ENCODE measurements at regions not wholly inside any gene's neighbourhood (a gene's known extent, or its start where the extent isn't known, plus 50 kb on each side); places are given as distances from the start of the nearest gene placed in this dataset.

- no peak for DNase-seq (ENCODE audit: low read depth in 1 of 2, low spot score in 1 of 2)
Observed at GRCh38 chr5:71993600-71993999, 113.7 kb upstream of the MAP1B start.

GRCh38 chr5:71996789-71997188, 110.5 kb upstream of the MAP1B start:
- no peak for DNase-seq (ENCODE audit: low read depth in 1 of 2, low spot score in 1 of 2)

GRCh38 chr5:71998746-71999145, 108.5 kb upstream of the MAP1B start:
- no peak for DNase-seq (ENCODE audit: low read depth in 1 of 2, low spot score in 1 of 2)

- no peak for DNase-seq (ENCODE audit: low read depth in 1 of 2, low spot score in 1 of 2)
Observed at GRCh38 chr5:72000707-72001106, 106.6 kb upstream of the MAP1B start.

- no peak for DNase-seq (ENCODE audit: low read depth in 1 of 2, low spot score in 1 of 2)
Observed at GRCh38 chr5:72005671-72006070, 101.6 kb upstream of the MAP1B start.

GRCh38 chr5:72006361-72006760, 100.9 kb upstream of the MAP1B start:
- DNase-seq (ENCODE audit: low read depth in 1 of 2, low spot score in 1 of 2) = no peak

- DNase-seq (ENCODE audit: low read depth in 1 of 2, low spot score in 1 of 2) = no peak
Observed at GRCh38 chr5:72007336-72008111, 99.8 kb upstream of the MAP1B start.

GRCh38 chr5:72009280-72009679, 98.0 kb upstream of the MAP1B start:
- no peak for DNase-seq (ENCODE audit: low read depth in 1 of 2, low spot score in 1 of 2)

GRCh38 chr5:72010430-72010829, 96.8 kb upstream of the MAP1B start:
- DNase-seq (ENCODE audit: low read depth in 1 of 2, low spot score in 1 of 2) = no peak

- no peak for DNase-seq (ENCODE audit: low read depth in 1 of 2, low spot score in 1 of 2)
Observed at GRCh38 chr5:72012906-72013305, 94.4 kb upstream of the MAP1B start.

- no peak for DNase-seq (ENCODE audit: low read depth in 1 of 2, low spot score in 1 of 2)
Observed at GRCh38 chr5:72013766-72014624, 93.3 kb upstream of the MAP1B start.

- DNase-seq (ENCODE audit: low read depth in 1 of 2, low spot score in 1 of 2) = no peak
Observed at GRCh38 chr5:72015103-72015548, 92.1 kb upstream of the MAP1B start.

- DNase-seq (ENCODE audit: low read depth in 1 of 2, low spot score in 1 of 2) = peak in 1 of 2 donors; percentile 37
Observed at GRCh38 chr5:72018143-72018803, 89.0 kb upstream of the MAP1B start.

GRCh38 chr5:72020161-72020983, 86.9 kb upstream of the MAP1B start:
- no peak for DNase-seq (ENCODE audit: low read depth in 1 of 2, low spot score in 1 of 2)

GRCh38 chr5:72021651-72022357, 85.5 kb upstream of the MAP1B start:
- no peak for DNase-seq (ENCODE audit: low read depth in 1 of 2, low spot score in 1 of 2)

- no peak for DNase-seq (ENCODE audit: low read depth in 1 of 2, low spot score in 1 of 2)
Observed at GRCh38 chr5:72028382-72028781, 78.9 kb upstream of the MAP1B start.

- no peak for DNase-seq (ENCODE audit: low read depth in 1 of 2, low spot score in 1 of 2)
Observed at GRCh38 chr5:72030237-72030636, 77.0 kb upstream of the MAP1B start.

GRCh38 chr5:72032788-72033187, 74.5 kb upstream of the MAP1B start:
- no peak for DNase-seq (ENCODE audit: low read depth in 1 of 2, low spot score in 1 of 2)

- no peak for DNase-seq (ENCODE audit: low read depth in 1 of 2, low spot score in 1 of 2)
Observed at GRCh38 chr5:72034770-72035169, 72.5 kb upstream of the MAP1B start.

GRCh38 chr5:72035831-72036230, 71.4 kb upstream of the MAP1B start:
- no peak for DNase-seq (ENCODE audit: low read depth in 1 of 2, low spot score in 1 of 2)
